GM18508 (cell line): ENCODE measurements at regions not wholly inside any gene's neighbourhood (a gene's known extent, or its start where the extent isn't known, plus 50 kb on each side); places are given as distances from the start of the nearest gene placed in this dataset.

Experiments used
- ATAC-seq: cut with Tn5 transposase; IDR thresholded peaks from one replicate; pipeline ENCODE4 v1.9.1; 2021; ENCODE audit warnings: moderate number of reproducible peaks; ENCODE audit not compliant: insufficient read depth, unreplicated experiment

DNA sequence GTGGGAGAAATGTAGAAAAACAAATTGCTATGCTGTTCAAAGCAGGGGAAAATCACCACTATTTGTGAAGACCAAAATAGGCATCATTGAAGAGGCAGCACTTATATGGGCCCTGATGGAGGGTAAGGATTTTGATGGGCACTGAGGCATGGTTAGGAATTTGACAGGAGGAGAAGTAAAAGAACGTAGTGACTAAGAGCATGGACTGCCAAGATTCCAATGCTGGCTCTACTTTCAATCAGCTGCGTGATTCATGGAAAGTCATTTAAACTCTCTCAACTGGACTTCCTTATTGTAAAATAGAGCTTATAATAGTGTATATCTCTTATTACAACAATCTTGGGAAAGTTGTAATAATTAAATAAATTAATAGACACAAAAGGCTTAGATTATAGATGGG lies 267.7 kb upstream of the G2E3 start:
- no peak for ATAC-seq

- ATAC-seq: no peak
These were observed 266.4 kb upstream of the G2E3 start for GRCh38 chr14:30292541-30292940.

DNA sequence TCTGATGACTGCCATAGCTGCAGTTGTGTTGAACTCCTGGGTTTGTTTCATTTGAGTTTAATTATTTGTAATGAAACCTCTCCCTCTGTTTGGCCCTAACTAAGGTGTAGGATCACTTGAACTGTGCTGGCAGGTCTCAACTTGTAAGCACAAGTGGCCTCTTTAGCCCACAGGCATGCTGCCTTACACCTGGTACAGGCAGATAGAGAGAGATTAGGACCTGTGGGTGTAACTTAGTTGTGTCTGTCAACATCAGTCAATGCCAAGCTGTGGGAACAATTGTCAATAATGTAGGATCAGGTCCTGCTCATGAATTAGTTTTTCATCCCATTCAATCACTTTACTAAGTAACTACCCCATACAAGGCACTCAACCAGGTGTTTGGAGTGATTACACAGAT lies 263.0 kb upstream of the G2E3 start:
- ATAC-seq: no peak

GRCh38 chr14:30296931-30297405 lies 262.0 kb upstream of the G2E3 start:
- no peak for ATAC-seq

GRCh38 chr14:30297876-30298795 lies 260.8 kb upstream of the G2E3 start:
- no peak for ATAC-seq

GRCh38 chr14:30299915-30300314 lies 259.0 kb upstream of the G2E3 start:
- ATAC-seq: no peak

GRCh38 chr14:30303350-30303749 lies 255.6 kb upstream of the G2E3 start:
- ATAC-seq: no peak

DNA sequence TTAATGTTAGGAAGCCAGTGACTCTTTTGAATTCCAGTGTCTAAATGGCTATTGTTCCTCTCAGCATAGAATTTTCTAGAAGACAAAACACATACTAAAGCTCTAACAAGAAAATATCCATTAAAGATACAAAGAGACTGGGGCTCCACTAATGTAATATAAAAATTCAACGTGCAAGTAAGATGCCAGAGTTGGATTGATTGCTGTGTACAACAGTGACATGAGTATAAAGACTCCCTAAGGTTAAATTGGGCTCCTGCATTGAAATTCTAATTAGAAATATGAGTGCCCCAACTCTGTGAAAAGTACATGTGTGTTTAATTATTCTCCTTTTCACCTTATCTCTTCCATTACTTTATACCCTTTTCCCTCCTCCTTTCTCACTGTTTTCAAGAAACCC lies 253.6 kb upstream of the G2E3 start:
- ATAC-seq: no peak

GRCh38 chr14:30309405-30309804 lies 249.6 kb upstream of the G2E3 start:
- no peak for ATAC-seq

DNA sequence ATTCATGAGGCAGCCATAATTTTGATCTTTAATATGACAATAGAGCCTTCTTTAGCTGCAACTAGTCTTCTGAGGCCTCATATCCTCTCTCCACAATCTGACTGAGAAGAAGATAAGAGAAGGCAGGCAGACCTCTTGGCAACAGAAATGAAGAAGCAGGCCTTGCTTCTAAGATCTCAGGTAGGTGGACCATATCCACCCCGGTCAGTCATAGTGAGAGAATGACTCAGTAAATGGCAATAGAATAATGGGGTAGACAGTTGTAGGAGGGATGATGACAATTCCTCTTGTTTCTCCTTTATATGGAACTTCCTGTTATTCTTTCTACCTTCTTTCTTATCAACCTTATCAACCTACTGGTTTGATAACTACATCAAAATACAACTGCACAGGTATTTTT lies 246.7 kb upstream of the G2E3 start:
- no peak for ATAC-seq

DNA sequence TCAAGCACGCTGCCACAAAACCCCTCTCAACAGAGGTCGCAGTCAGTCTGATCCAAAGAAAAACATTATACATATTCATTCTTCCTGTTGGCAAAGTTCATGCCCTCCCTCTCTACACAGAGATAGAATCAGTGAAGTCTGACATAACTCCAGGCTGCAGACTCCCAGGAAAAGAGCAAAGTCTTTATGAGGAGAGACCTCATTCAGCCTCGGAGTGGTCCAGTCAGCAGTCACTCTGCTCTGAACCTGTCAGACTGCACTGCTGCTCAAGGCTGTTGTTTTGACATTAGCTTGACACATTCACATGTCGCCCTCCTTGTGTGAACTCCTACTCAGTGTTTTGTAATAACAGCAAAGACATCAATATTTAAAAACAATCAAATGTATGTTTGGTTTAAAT lies 241.2 kb upstream of the G2E3 start:
- ATAC-seq: no peak

DNA sequence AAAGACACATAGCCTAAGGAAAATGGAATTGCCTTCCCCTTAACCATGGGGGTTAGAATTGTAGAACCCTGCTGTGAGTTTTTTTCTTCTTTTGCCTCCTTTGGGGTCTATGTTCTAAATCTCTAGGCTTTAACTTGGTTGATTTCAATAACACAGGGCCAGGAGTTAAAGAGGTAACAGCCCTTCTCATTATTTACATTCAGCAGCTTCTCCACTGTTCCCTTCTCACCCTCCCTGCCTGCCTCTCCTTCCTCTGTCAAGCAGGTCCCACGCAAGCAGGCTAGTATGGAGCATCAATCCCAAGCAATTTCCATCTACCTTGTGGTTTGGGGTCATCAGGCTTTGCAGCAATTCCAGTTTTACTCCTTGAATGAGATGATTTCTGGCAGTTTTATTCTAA lies 236.1 kb upstream of the G2E3 start:
- no peak for ATAC-seq

DNA sequence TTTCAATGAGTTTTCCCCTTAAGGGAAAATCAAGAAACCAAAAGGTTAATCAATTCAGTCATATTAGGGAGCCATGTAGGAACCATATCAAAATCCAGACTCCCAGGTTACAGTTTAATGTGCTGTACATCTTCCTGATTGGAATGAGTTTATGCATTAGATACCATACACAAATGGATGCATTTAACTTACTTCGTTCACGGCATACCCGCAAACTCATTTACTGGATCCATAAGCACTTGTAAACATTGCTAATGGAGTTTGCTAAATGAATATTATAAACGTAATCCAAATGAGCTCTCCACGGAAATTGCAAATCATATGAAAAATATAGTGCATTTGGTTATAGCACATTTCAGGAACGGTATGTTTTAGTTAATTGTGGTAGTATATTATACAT lies 228.9 kb upstream of the G2E3 start:
- no peak for ATAC-seq

DNA sequence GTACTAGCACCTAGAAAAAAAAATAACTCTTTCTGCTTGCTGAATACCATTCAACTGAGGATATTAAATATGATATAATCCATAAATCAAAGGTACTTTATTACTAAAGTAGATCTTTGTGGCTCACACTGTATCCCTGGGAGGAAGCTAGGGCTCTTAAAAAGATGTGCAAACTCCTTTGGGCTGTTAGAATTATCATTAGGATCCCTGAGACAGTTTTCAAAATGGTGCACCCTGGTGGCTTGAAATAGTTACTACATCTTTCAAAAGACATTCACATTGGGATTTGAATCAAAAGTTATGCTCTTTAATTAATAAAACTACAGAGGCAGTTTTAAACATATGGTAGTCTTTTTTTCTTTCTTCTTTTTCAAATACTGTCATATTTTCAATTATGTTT lies 228.5 kb upstream of the G2E3 start:
- no peak for ATAC-seq

- no peak for ATAC-seq
These were observed 227.9 kb upstream of the G2E3 start for GRCh38 chr14:30331030-30331429.

DNA sequence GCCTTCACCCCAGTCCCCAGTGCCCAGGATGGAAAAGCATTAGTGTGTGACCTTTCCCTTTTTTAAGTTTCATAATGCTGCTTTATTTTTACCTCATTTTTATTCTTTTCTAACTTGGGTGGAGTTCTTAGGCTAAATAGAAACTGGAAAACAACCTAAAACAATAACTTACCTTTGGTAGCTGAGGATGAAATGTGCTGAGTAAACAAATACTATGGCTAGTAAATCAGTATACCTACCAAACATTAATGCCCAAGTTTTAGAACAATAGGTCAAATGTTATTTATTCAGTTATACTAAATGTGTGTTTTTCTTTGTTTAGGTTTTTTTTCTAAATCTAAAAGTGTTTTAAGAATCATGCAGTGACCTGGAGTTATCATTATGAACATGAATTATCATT lies 226.6 kb upstream of the G2E3 start:
- ATAC-seq: no peak

- no peak for ATAC-seq
These were observed 225.0 kb upstream of the G2E3 start for GRCh38 chr14:30333934-30334333.

GRCh38 chr14:30337456-30337855 lies 221.5 kb upstream of the G2E3 start:
- ATAC-seq: no peak

DNA sequence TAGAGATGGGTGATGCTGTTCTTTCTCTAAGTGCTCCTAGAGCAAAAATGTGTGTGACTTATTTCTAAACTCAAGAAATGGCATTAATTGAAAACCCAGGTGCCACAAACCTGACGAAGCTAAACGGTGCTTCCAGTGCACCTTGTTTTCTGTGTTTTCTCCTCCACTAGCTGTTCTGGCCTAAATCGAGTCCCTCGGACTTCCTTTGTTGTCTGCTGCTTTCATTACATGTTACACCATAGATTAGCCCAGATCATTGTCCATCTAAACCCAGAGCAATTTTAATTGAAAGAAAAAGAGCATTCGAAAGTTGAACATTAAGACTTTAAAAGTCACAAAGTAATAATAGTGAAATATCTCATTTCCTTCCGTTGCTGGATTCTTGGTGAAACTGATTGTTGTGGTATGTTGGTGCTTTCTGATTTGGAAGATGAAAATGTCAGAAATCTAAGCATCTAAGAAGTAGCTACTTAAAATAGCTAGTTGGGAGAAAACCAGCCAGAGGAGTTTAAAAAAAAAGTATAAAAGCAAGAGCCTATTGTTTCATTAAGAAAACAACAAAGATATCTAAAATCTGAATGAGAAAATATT lies 219.6 kb upstream of the G2E3 start:
- ATAC-seq: no peak

GRCh38 chr14:30340495-30340894 lies 218.5 kb upstream of the G2E3 start:
- ATAC-seq: no peak

GRCh38 chr14:30345511-30345910 lies 213.4 kb upstream of the G2E3 start:
- ATAC-seq: no peak

GRCh38 chr14:30348445-30348844 lies 210.5 kb upstream of the G2E3 start:
- ATAC-seq: no peak
